A549 (cell line): ENCODE measurements at regions not wholly inside any gene's neighbourhood (a gene's known extent, or its start where the extent isn't known, plus 50 kb on each side); places are given as distances from the start of the nearest gene placed in this dataset.

ENCODE experiments used
- CBX2 ChIP-seq: fragments of 200-600 bp; sonication (generic); IDR thresholded peaks from 2 replicates; pipeline ENCODE4 v1.6.1; 2016; ENCODE audit warnings: low read depth, mild to moderate bottlenecking, borderline replicate concordance
- EP300 ChIP-seq, 2 experiments: fragments of >200 bp; sonication (Bioruptor Twin); formaldehyde crosslinking; IDR thresholded peaks; 2 replicates in 1 of 2; 3 replicates in 1 of 2; pipeline ENCODE4 v1.6.1; 2016 to 2017
- MAFK ChIP-seq: fragments of 450-650 bp; IDR thresholded peaks from 2 replicates; pipeline ENCODE4 v1.6.1; 2014; ENCODE audit not compliant: partially characterized antibody
- MAZ ChIP-seq: fragments of 150-350 bp; IDR thresholded peaks from 2 replicates; pipeline ENCODE4 v1.6.1; 2014; ENCODE audit warnings: antibody characterized with exemption, low read depth, low read length, borderline replicate concordance
- POLR2A ChIP-seq: IDR thresholded peaks from 2 replicates; pipeline ENCODE4 v1.6.1; 2012; ENCODE audit warnings: mild to moderate bottlenecking, low read length
- RARB ChIP-seq: fragments of 250-450 bp; sonication (Bioruptor Pico); IDR thresholded peaks from 2 replicates; pipeline ENCODE4 v1.8.0; 2021; ENCODE audit warnings: mild to moderate bottlenecking, moderate library complexity
- RCOR1 ChIP-seq: fragments of 150-350 bp; IDR thresholded peaks from 2 replicates; pipeline ENCODE4 v1.6.1; 2014; ENCODE audit warnings: antibody characterized with exemption, low read length, low read depth
- TF ChIP-seq, protein P1 (sequence below): fragments of >200 bp; sonication (Bioruptor Twin); formaldehyde crosslinking; IDR thresholded peaks from 3 replicates; pipeline ENCODE4 v1.5.1; 2016
- TF ChIP-seq, protein P2 (sequence below): fragments of 150-350 bp; IDR thresholded peaks from 2 replicates; pipeline ENCODE4 v1.6.1; 2014; ENCODE audit warnings: low read depth, mild to moderate bottlenecking, low read length
- TF ChIP-seq, protein P3 (sequence below): fragments of 450-650 bp; IDR thresholded peaks from 2 replicates; pipeline ENCODE4 v1.6.1; 2014; ENCODE audit warnings: antibody characterized with exemption
- TF ChIP-seq, protein P4 (sequence below): fragments of 200-600 bp; sonication (generic); IDR thresholded peaks from 2 replicates; pipeline ENCODE4 v1.6.1; 2016; ENCODE audit warnings: antibody characterized with exemption, mild to moderate bottlenecking, moderate library complexity
- TF ChIP-seq, protein P5 (sequence below): IDR thresholded peaks from 2 replicates; pipeline ENCODE4 v1.6.1; 2012; ENCODE audit warnings: low read depth, borderline replicate concordance

DNA sequence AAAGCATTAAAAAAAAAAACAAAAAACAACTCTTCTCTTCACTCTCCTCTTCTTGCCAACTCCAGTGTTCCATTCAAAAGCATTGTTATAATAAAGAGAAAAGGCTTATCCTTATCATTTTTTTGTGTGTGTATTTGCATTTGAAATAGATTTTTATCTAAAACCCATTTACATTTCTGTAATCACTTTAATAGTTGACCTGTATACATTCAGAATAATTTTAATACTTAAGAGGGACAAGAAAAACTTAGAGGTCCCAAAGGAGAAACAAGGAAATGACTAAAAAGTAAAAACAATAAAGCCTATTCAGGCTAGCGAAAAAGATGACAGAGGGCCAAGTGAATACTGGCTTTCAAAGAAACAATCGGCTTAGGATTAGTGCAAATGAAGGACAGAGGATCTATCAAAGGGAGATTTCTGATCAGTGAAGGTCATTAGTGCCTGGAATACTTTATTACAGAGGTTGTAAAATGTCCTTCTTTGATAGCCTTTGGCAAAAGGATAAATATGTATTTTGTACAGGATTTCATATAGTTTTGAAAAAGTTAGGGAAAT is 808.3 kb downstream of the RPA4 start:
- TF ChIP-seq, protein P1, sequence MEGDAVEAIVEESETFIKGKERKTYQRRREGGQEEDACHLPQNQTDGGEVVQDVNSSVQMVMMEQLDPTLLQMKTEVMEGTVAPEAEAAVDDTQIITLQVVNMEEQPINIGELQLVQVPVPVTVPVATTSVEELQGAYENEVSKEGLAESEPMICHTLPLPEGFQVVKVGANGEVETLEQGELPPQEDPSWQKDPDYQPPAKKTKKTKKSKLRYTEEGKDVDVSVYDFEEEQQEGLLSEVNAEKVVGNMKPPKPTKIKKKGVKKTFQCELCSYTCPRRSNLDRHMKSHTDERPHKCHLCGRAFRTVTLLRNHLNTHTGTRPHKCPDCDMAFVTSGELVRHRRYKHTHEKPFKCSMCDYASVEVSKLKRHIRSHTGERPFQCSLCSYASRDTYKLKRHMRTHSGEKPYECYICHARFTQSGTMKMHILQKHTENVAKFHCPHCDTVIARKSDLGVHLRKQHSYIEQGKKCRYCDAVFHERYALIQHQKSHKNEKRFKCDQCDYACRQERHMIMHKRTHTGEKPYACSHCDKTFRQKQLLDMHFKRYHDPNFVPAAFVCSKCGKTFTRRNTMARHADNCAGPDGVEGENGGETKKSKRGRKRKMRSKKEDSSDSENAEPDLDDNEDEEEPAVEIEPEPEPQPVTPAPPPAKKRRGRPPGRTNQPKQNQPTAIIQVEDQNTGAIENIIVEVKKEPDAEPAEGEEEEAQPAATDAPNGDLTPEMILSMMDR, result no peak
- TF ChIP-seq, protein P2, sequence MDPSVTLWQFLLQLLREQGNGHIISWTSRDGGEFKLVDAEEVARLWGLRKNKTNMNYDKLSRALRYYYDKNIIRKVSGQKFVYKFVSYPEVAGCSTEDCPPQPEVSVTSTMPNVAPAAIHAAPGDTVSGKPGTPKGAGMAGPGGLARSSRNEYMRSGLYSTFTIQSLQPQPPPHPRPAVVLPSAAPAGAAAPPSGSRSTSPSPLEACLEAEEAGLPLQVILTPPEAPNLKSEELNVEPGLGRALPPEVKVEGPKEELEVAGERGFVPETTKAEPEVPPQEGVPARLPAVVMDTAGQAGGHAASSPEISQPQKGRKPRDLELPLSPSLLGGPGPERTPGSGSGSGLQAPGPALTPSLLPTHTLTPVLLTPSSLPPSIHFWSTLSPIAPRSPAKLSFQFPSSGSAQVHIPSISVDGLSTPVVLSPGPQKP, result no peak
- no peak for TF ChIP-seq POLR2A
- no peak for TF ChIP-seq CBX2
- TF ChIP-seq, protein P3, sequence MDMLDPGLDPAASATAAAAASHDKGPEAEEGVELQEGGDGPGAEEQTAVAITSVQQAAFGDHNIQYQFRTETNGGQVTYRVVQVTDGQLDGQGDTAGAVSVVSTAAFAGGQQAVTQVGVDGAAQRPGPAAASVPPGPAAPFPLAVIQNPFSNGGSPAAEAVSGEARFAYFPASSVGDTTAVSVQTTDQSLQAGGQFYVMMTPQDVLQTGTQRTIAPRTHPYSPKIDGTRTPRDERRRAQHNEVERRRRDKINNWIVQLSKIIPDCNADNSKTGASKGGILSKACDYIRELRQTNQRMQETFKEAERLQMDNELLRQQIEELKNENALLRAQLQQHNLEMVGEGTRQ, result no peak
- TF ChIP-seq, protein P4, sequence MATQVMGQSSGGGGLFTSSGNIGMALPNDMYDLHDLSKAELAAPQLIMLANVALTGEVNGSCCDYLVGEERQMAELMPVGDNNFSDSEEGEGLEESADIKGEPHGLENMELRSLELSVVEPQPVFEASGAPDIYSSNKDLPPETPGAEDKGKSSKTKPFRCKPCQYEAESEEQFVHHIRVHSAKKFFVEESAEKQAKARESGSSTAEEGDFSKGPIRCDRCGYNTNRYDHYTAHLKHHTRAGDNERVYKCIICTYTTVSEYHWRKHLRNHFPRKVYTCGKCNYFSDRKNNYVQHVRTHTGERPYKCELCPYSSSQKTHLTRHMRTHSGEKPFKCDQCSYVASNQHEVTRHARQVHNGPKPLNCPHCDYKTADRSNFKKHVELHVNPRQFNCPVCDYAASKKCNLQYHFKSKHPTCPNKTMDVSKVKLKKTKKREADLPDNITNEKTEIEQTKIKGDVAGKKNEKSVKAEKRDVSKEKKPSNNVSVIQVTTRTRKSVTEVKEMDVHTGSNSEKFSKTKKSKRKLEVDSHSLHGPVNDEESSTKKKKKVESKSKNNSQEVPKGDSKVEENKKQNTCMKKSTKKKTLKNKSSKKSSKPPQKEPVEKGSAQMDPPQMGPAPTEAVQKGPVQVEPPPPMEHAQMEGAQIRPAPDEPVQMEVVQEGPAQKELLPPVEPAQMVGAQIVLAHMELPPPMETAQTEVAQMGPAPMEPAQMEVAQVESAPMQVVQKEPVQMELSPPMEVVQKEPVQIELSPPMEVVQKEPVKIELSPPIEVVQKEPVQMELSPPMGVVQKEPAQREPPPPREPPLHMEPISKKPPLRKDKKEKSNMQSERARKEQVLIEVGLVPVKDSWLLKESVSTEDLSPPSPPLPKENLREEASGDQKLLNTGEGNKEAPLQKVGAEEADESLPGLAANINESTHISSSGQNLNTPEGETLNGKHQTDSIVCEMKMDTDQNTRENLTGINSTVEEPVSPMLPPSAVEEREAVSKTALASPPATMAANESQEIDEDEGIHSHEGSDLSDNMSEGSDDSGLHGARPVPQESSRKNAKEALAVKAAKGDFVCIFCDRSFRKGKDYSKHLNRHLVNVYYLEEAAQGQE, result no peak
- TF ChIP-seq EP300 (IDR thresholded peaks at IDR 0.05), result no peak
- no peak for TF ChIP-seq RCOR1
- no peak for TF ChIP-seq MAFK
- TF ChIP-seq MAZ, result no peak
- TF ChIP-seq, protein P5, sequence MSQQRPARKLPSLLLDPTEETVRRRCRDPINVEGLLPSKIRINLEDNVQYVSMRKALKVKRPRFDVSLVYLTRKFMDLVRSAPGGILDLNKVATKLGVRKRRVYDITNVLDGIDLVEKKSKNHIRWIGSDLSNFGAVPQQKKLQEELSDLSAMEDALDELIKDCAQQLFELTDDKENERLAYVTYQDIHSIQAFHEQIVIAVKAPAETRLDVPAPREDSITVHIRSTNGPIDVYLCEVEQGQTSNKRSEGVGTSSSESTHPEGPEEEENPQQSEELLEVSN, result no peak
- no peak for TF ChIP-seq RARB (CRISPR knock-in tag)
